ENCODE measurements at regions not wholly inside any gene's neighbourhood (a gene's known extent, or its start where the extent isn't known, plus 50 kb on each side); places are given as distances from the start of the nearest gene placed in this dataset.

- no peaks in the 10 kb centered on the region for H3K36me3 ChIP-seq
- H3K4me1 ChIP-seq, result no peaks in the 10 kb centered on the region
- DNase-seq (ENCODE audit: low spot score in 2 of 2), result no peak
- no peak overlapping the region for H3K27ac ChIP-seq
- intact Hi-C loops (cut with DNase I), result no loop called here
- no peaks in the 10 kb centered on the region for H3K27me3 ChIP-seq
- H3K4me3 ChIP-seq, result no peak overlapping the region
- no peaks in the 10 kb centered on the region for H3K9me3 ChIP-seq
- no peak for TF ChIP-seq CTCF (IDR thresholded peaks at IDR 0.05)
Measured at GRCh38 chr2:128622371-128622770, 303.7 kb upstream of the HS6ST1 start.

GRCh38 chr2:128622955-128623620 lies 304.4 kb upstream of the HS6ST1 start:
- no peaks in the 10 kb centered on the region for H3K9me3 ChIP-seq
- no peak overlapping the region for H3K27ac ChIP-seq
- H3K4me3 ChIP-seq, result no peak overlapping the region
- TF ChIP-seq CTCF (IDR thresholded peaks at IDR 0.05), result no peak
- DNase-seq (ENCODE audit: low spot score in 2 of 2), result no peak
- no peaks in the 10 kb centered on the region for H3K4me1 ChIP-seq
- H3K27me3 ChIP-seq, result no peaks in the 10 kb centered on the region
- H3K36me3 ChIP-seq, result no peaks in the 10 kb centered on the region
- intact Hi-C loops (cut with DNase I), result no loop called here

GRCh38 chr2:128623776-128624761 lies 305.4 kb upstream of the HS6ST1 start:
- TF ChIP-seq CTCF (IDR thresholded peaks at IDR 0.05), result no peak
- intact Hi-C loops (cut with DNase I), result no loop called here
- H3K9me3 ChIP-seq, result no peaks in the 10 kb centered on the region
- no peaks in the 10 kb centered on the region for H3K36me3 ChIP-seq
- H3K27ac ChIP-seq, result no peak overlapping the region
- H3K4me1 ChIP-seq, result no peaks in the 10 kb centered on the region
- H3K4me3 ChIP-seq, result no peak overlapping the region
- no peak for DNase-seq (ENCODE audit: low spot score in 2 of 2)
- H3K27me3 ChIP-seq, result no peaks in the 10 kb centered on the region

- H3K27ac ChIP-seq, result no peak overlapping the region
- no peaks in the 10 kb centered on the region for H3K9me3 ChIP-seq
- H3K36me3 ChIP-seq, result no peaks in the 10 kb centered on the region
- intact Hi-C loops (cut with DNase I), result no loop called here
- no peaks in the 10 kb centered on the region for H3K27me3 ChIP-seq
- no peak for TF ChIP-seq CTCF (IDR thresholded peaks at IDR 0.05)
- no peak for DNase-seq (ENCODE audit: low spot score in 2 of 2)
- H3K4me3 ChIP-seq, result no peak overlapping the region
- no peaks in the 10 kb centered on the region for H3K4me1 ChIP-seq
Measured at GRCh38 chr2:128624956-128625355, 306.3 kb upstream of the HS6ST1 start.

- Histone ChIP-seq H3K4me1 (no peaks in the 10 kb centered on the region), H3K4me3 (no peak overlapping the region), H3K27ac (no peak overlapping the region), H3K27me3 (no peaks in the 10 kb centered on the region), H3K9me3 (no peaks in the 10 kb centered on the region), H3K36me3 (no peaks in the 10 kb centered on the region)
- intact Hi-C loops (cut with DNase I), result no loop called here
- DNase-seq (ENCODE audit: low spot score in 2 of 2), result no peak
- TF ChIP-seq CTCF (IDR thresholded peaks at IDR 0.05), result no peak
Measured at GRCh38 chr2:128625421-128625820, 306.8 kb upstream of the HS6ST1 start.
